ENCODE measurements at regions not wholly inside any gene's neighbourhood (a gene's known extent, or its start where the extent isn't known, plus 50 kb on each side); places are given as distances from the start of the nearest gene placed in this dataset.

GRCh38 chr18:73060666-73061288 lies 193.0 kb upstream of the NETO1 start:
- no peak overlapping the region for H3K4me3 ChIP-seq (ENCODE audit: low read depth, poor library complexity, severe bottlenecking)
- intact Hi-C loops (cut with DNase I; ENCODE audit: low total_unique reads), result no loop called here
- 19 to 29% methylated on average over 4 of the region's 4 CpGs for WGBS, 2 donors
- no peak for DNase-seq (ENCODE audit: low spot score in 2 of 2)
- TF ChIP-seq POLR2A (IDR thresholded peaks at IDR 0.05), result no peak
- no peak for TF ChIP-seq CTCF (IDR thresholded peaks at IDR 0.05)

DNA sequence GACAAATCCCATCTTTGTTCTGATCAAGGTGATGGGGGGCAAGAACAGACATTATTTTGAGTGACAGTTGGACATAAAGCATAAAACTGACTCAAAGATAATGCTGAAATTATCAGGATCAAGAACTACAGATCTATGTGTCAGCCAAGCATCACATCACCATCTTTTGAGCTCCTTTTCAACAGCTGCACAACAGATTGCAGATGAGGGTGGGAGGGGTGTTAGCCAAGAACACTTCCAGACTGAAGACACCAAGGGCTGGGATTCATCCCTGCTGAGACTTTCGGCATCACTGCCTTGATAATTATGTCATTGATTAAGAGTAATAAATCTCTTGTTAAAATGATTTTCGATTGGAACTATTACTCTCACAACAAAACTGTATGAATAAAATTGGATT lies 191.5 kb upstream of the NETO1 start:
- intact Hi-C loops (cut with DNase I; ENCODE audit: low total_unique reads), result no loop called here
- TF ChIP-seq CTCF (IDR thresholded peaks at IDR 0.05), result no peak
- no peak for TF ChIP-seq POLR2A (IDR thresholded peaks at IDR 0.05)
- 56 to 64% methylated on average over 2 of the region's 2 CpGs for WGBS, 2 donors
- H3K4me3 ChIP-seq (ENCODE audit: low read depth, poor library complexity, severe bottlenecking), result no peak overlapping the region
- no peak for DNase-seq (ENCODE audit: low spot score in 2 of 2)

DNA sequence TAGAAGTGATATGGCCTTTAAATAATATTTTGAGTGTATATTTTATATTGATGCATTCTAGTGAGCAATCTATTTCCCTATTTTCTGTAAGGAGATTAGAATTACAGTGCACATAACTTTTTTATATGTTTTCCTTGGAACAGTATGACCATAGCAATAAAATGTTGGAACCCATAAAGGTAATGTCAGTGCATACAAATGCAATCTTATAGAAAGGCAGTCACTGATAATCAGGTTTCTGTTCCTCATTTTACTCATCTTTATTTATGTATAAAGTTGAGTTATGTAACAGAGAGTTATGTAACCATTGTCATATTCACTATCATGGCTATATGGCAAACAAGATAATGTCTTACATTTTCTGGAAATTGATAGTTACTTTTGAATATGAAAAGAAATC lies 179.9 kb upstream of the NETO1 start:
- no peak for TF ChIP-seq CTCF (IDR thresholded peaks at IDR 0.05)
- TF ChIP-seq POLR2A (IDR thresholded peaks at IDR 0.05), result no peak
- intact Hi-C loops (cut with DNase I; ENCODE audit: low total_unique reads), result no loop called here
- H3K4me3 ChIP-seq (ENCODE audit: low read depth, poor library complexity, severe bottlenecking), result no peak overlapping the region
- no peak for DNase-seq (ENCODE audit: low spot score in 2 of 2)

GRCh38 chr18:73045037-73045436 lies 177.2 kb upstream of the NETO1 start:
- no peak for DNase-seq (ENCODE audit: low spot score in 2 of 2)
- WGBS, 2 donors, result 71 to 77% methylated on average over 5 of the region's 5 CpGs
- TF ChIP-seq CTCF (IDR thresholded peaks at IDR 0.05) (no peak), POLR2A (IDR thresholded peaks at IDR 0.05) (no peak)

GRCh38 chr18:73043611-73044010 lies 175.8 kb upstream of the NETO1 start:
- TF ChIP-seq POLR2A (IDR thresholded peaks at IDR 0.05) (no peak), CTCF (IDR thresholded peaks at IDR 0.05) (no peak)
- intact Hi-C loops (cut with DNase I; ENCODE audit: low total_unique reads), result no loop called here
- no peak for DNase-seq (ENCODE audit: low spot score in 2 of 2)
- no peak overlapping the region for H3K4me3 ChIP-seq (ENCODE audit: low read depth, poor library complexity, severe bottlenecking)

More at GRCh38 chr18:73045037-73045436, 177.2 kb upstream of the NETO1 start:
- no peak overlapping the region for H3K4me3 ChIP-seq (ENCODE audit: low read depth, poor library complexity, severe bottlenecking)
- intact Hi-C loops (cut with DNase I; ENCODE audit: low total_unique reads), result no loop called here

DNA sequence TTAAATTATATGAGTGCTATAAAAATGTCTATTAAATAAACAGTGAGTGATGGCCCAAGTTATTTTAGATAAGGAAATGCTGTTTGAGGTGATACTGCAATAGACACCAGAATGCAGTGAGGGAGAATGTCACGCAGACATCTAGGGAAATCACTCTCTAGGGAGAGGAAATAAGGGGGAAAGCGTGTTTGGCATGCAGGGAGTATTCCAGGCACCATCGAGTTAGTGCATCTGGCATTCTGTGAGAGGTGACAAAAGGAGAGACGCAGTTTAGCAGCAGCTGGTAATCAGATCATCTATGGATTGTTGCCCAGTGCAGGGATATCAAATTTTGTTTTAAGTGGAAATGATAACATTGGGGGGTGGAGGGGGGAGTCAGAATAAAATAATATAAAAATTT lies 175.4 kb upstream of the NETO1 start:
- no peak for DNase-seq (ENCODE audit: low spot score in 2 of 2)
- H3K4me3 ChIP-seq (ENCODE audit: low read depth, poor library complexity, severe bottlenecking), result no peak overlapping the region
- WGBS, 2 donors, result 20 to 24% methylated on average over 4 of the region's 4 CpGs

More for the DNA sequence above, 175.4 kb upstream of the NETO1 start:
- intact Hi-C loops (cut with DNase I; ENCODE audit: low total_unique reads), result no loop called here
- TF ChIP-seq CTCF (IDR thresholded peaks at IDR 0.05) (no peak), POLR2A (IDR thresholded peaks at IDR 0.05) (no peak)
